Fibroblast of villous mesenchyme (primary cell): ENCODE measurements at regions not wholly inside any gene's neighbourhood (a gene's known extent, or its start where the extent isn't known, plus 50 kb on each side); places are given as distances from the start of the nearest gene placed in this dataset.

ENCODE experiments used
- DNase-seq: peaks from one replicate; pipeline ENCODE4 v3.0.0-alpha.2; 2010; ENCODE audit warnings: low read depth
- H3K4me3 ChIP-seq: 2 replicates; pipeline ENCODE4 v1.5.1; 2011; ENCODE audit warnings: low read depth, mild to moderate bottlenecking, low read length
- CTCF ChIP-seq: IDR thresholded peaks from 2 replicates; pipeline ENCODE4 v1.5.1; 2012; ENCODE audit warnings: low read depth, mild to moderate bottlenecking, low read length; ENCODE audit not compliant: insufficient read depth

GRCh38 chr5:160918386-160918785 lies 66.4 kb upstream of the ATP10B start:
- no peak for DNase-seq
- TF ChIP-seq CTCF: no peak
- H3K4me3 ChIP-seq: no peak overlapping the region

- H3K4me3 ChIP-seq: no peak overlapping the region
- TF ChIP-seq CTCF: no peak
- DNase-seq: no peak
Observed at GRCh38 chr5:160906090-160906489, 54.1 kb upstream of the ATP10B start.

GRCh38 chr5:160905285-160905684 lies 53.3 kb upstream of the ATP10B start:
- TF ChIP-seq CTCF: no peak
- H3K4me3 ChIP-seq: no peak overlapping the region
- DNase-seq: no peak

GRCh38 chr5:160904591-160904990 lies 52.6 kb upstream of the ATP10B start:
- no peak overlapping the region for H3K4me3 ChIP-seq
- TF ChIP-seq CTCF: no peak
- DNase-seq: no peak

GRCh38 chr5:160903551-160903950 lies 51.5 kb upstream of the ATP10B start:
- DNase-seq: no peak
- TF ChIP-seq CTCF: no peak
- no peak overlapping the region for H3K4me3 ChIP-seq

- no peak for DNase-seq
- no peak for TF ChIP-seq CTCF
- H3K4me3 ChIP-seq: no peak overlapping the region
Observed at GRCh38 chr5:160903076-160903475, 51.1 kb upstream of the ATP10B start.
